IMR-90 (cell line): ENCODE measurements at regions not wholly inside any gene's neighbourhood (a gene's known extent, or its start where the extent isn't known, plus 50 kb on each side); places are given as distances from the start of the nearest gene placed in this dataset.

Source experiments
- ATAC-seq: fragments of 200-7000 bp; cut with Tn5 transposase; 2 replicates; pipeline ENCODE4 v1.9.1; 2020; ENCODE audit warnings: low read depth, mild to moderate bottlenecking, moderate library complexity
- BruUV-seq: library from RNA; stranded (reverse); fragments of 400-500 nt; replicated peaks from 2 replicates; lab custom pipeline; 2021; lab: Mats Ljungman, UMichigan
- CTCF ChIA-PET: fragments of 300-600 bp; formaldehyde crosslinking; extraction: SDS; loops from one replicate; lab custom pipeline; 2021; ENCODE audit warnings: antibody characterized with exemption; lab: Yijun Ruan, JAX
- POLR2A ChIA-PET: fragments of 300-600 bp; sonication (Branson Sonifier 250); formaldehyde crosslinking; loops from one replicate; lab custom pipeline; 2022; ENCODE audit warnings: antibody characterized with exemption; ENCODE audit not compliant: unreplicated experiment; lab: Charles Lee
- DNase-seq: peaks from one replicate; pipeline ENCODE4 v3.0.0; 2013
- H2AFZ ChIP-seq: replicated peaks from 2 replicates; pipeline ENCODE3; 2013; ENCODE audit warnings: low read length, mild to moderate bottlenecking; ENCODE audit not compliant: poor library complexity
- H2AK5ac ChIP-seq: 2 replicates; pipeline ENCODE4 v1.6.1; 2013; ENCODE audit warnings: low read depth, low read length, inconsistent platforms
- H2AK9ac ChIP-seq: replicated peaks from 2 replicates; pipeline ENCODE3; 2013; ENCODE audit warnings: mild to moderate bottlenecking, low read depth, low read length, moderate library complexity; ENCODE audit not compliant: poor library complexity
- H2BK120ac ChIP-seq: 2 replicates; pipeline ENCODE4 v1.6.1; 2013; ENCODE audit warnings: low read depth, low read length, inconsistent platforms
- H2BK15ac ChIP-seq: 3 replicates; pipeline ENCODE4 v1.6.1; 2013; ENCODE audit warnings: low read depth, low read length, inconsistent platforms
- H2BK20ac ChIP-seq: 2 replicates; pipeline ENCODE4 v1.6.1; 2013; ENCODE audit warnings: low read depth, mild to moderate bottlenecking, inconsistent platforms, low read length, moderate library complexity
- H2BK5ac ChIP-seq: 2 replicates; pipeline ENCODE4 v1.6.1; 2013; ENCODE audit warnings: mild to moderate bottlenecking, low read depth, low read length, inconsistent platforms; ENCODE audit not compliant: poor library complexity, severe bottlenecking
- H3K14ac ChIP-seq: replicated peaks from 2 replicates; pipeline ENCODE4 v1.6.1; 2013; ENCODE audit warnings: low read depth, low read length, inconsistent platforms
- H3K18ac ChIP-seq: 2 replicates; pipeline ENCODE4 v1.6.1; 2013; ENCODE audit warnings: low read depth, low read length, control low read depth
- H3K23ac ChIP-seq: 2 replicates; pipeline ENCODE4 v1.6.1; 2013; ENCODE audit warnings: low read depth, low read length, inconsistent platforms
- H3K27ac ChIP-seq: 2 replicates; pipeline ENCODE4 v1.5.1; 2013; ENCODE audit warnings: mild to moderate bottlenecking, control low read depth, low read length; ENCODE audit not compliant: insufficient read depth
- H3K27me3 ChIP-seq: 2 replicates; pipeline ENCODE4 v1.6.1; 2013; ENCODE audit warnings: low read length; ENCODE audit not compliant: control insufficient read depth, insufficient read depth
- H3K36me3 ChIP-seq: 2 replicates; pipeline ENCODE4 v1.6.1; 2013; ENCODE audit warnings: low read length, mixed read lengths; ENCODE audit not compliant: control insufficient read depth, insufficient read depth
- H3K4ac ChIP-seq: 2 replicates; pipeline ENCODE4 v1.6.1; 2013; ENCODE audit warnings: low read depth, low read length, inconsistent platforms
- H3K4me1 ChIP-seq: 2 replicates; pipeline ENCODE4 v1.6.1; 2013; ENCODE audit warnings: low read length, mixed read lengths; ENCODE audit not compliant: control insufficient read depth, insufficient read depth
- H3K4me2 ChIP-seq: 2 replicates; pipeline ENCODE4 v1.6.1; 2013; ENCODE audit warnings: low read depth, mild to moderate bottlenecking, control low read depth, low read length, moderate library complexity
- H3K4me3 ChIP-seq: 2 replicates; pipeline ENCODE4 v1.5.1; 2013; ENCODE audit warnings: low read depth, mild to moderate bottlenecking, control low read depth, low read length, moderate library complexity; ENCODE audit not compliant: insufficient read depth
- H3K56ac ChIP-seq: 2 replicates; pipeline ENCODE4 v1.6.1; 2013; ENCODE audit warnings: low read length, inconsistent platforms; ENCODE audit not compliant: insufficient read depth; ENCODE audit errors: extremely low read depth
- H3K79me1 ChIP-seq, 2 experiments: 2 replicates each; pipeline ENCODE4 v1.6.1; 2013; ENCODE audit warnings: low read length in 2 of 2, inconsistent platforms in 1 of 2, low read depth in 1 of 2
- H3K9ac ChIP-seq: 2 replicates; pipeline ENCODE4 v1.6.1; 2013; ENCODE audit warnings: low read depth, low read length, control low read depth
- H3K9me1 ChIP-seq: 2 replicates; pipeline ENCODE4 v1.6.1; 2013; ENCODE audit warnings: low read length, inconsistent platforms; ENCODE audit not compliant: insufficient read depth
- H3K9me3 ChIP-seq: 2 replicates; pipeline ENCODE4 v1.6.1; 2013; ENCODE audit warnings: low read length; ENCODE audit not compliant: control insufficient read depth, insufficient read depth
- H4K20me1 ChIP-seq: 2 replicates; pipeline ENCODE4 v1.6.1; 2013; ENCODE audit warnings: low read length, inconsistent platforms; ENCODE audit not compliant: insufficient read depth
- H4K5ac ChIP-seq: 2 replicates; pipeline ENCODE4 v1.6.1; 2013; ENCODE audit warnings: mild to moderate bottlenecking, low read depth, low read length, control low read depth
- H4K8ac ChIP-seq, 2 experiments: 2 replicates each; pipeline ENCODE4 v1.6.1; 2013; ENCODE audit warnings: low read depth in 2 of 2, low read length in 2 of 2, control low read depth in 1 of 2, inconsistent platforms in 1 of 2
- H4K91ac ChIP-seq: 2 replicates; pipeline ENCODE4 v1.6.1; 2013; ENCODE audit warnings: low read depth, low read length, inconsistent platforms; ENCODE audit not compliant: insufficient read depth
- BHLHE40 ChIP-seq: fragments of 150-350 bp; IDR thresholded peaks from 2 replicates; pipeline ENCODE4 v1.6.1; 2016; ENCODE audit warnings: mild to moderate bottlenecking, low read depth, low read length
- CEBPB ChIP-seq: IDR thresholded peaks from 2 replicates; pipeline ENCODE4 v1.6.1; 2012; ENCODE audit warnings: low read depth, low read length, improper control_type of control experiment
- CHD1 ChIP-seq: IDR thresholded peaks from 2 replicates; pipeline ENCODE4 v1.6.1; 2012; ENCODE audit warnings: low read depth, low read length, improper control_type of control experiment
- ELK1 ChIP-seq: fragments of 150-350 bp; IDR thresholded peaks from 2 replicates; pipeline ENCODE4 v1.6.1; 2016; ENCODE audit warnings: low read depth, mild to moderate bottlenecking, low read length, moderate library complexity, borderline replicate concordance
- FOS ChIP-seq: fragments of 150-350 bp; IDR thresholded peaks from 2 replicates; pipeline ENCODE4 v1.6.1; 2016; ENCODE audit warnings: low read depth, low read length
- MAFK ChIP-seq: IDR thresholded peaks from 2 replicates; pipeline ENCODE4 v1.6.1; 2012; ENCODE audit warnings: low read depth, low read length, improper control_type of control experiment
- MAZ ChIP-seq: IDR thresholded peaks from 2 replicates; pipeline ENCODE4 v1.6.1; 2012; ENCODE audit warnings: low read depth, mild to moderate bottlenecking, low read length, improper control_type of control experiment, moderate library complexity, borderline replicate concordance
- MXI1 ChIP-seq: IDR thresholded peaks from 2 replicates; pipeline ENCODE4 v1.6.1; 2012; ENCODE audit warnings: low read depth, mild to moderate bottlenecking, low read length, moderate library complexity, borderline replicate concordance
- RCOR1 ChIP-seq: IDR thresholded peaks from 2 replicates; pipeline ENCODE4 v1.6.1; 2012; ENCODE audit warnings: mild to moderate bottlenecking, low read length, improper control_type of control experiment; ENCODE audit not compliant: insufficient replicate concordance
- RFX5 ChIP-seq: IDR thresholded peaks from 2 replicates; pipeline ENCODE4 v1.8.0; 2012; ENCODE audit warnings: low read depth, mild to moderate bottlenecking, low read length, moderate library complexity
- WGBS, 2 experiments: methylation state at CpG; one replicate each; pipeline versions ENCODE4 v1.1.5 to v1.1.7; 2013; ENCODE audit warnings: missing lambda C conversion rate in 2 of 2; ENCODE audit not compliant: insufficient read length in 1 of 2; ENCODE audit errors: extremely low coverage in 2 of 2; 5-methylcytosine and 5-hydroxymethylcytosine counted together
- dilution Hi-C: fragments of 300-500 bp; cut with HindIII; formaldehyde crosslinking; loops from one replicate; pipeline ENCODE4 v1.14.3; 2018; ENCODE audit warnings: low sequenced_read_pairs; ENCODE audit not compliant: unreplicated experiment
- in situ Hi-C: fragments of 300-500 bp; cut with MboI; formaldehyde crosslinking; loops from 3 replicates; pipeline ENCODE4 v1.14.3; 2019; ENCODE audit warnings: low sequenced_read_pairs, inconsistent platforms, mixed read lengths
- intact Hi-C: fragments of 100-400 bp; cut with micrococcal nuclease; formaldehyde crosslinking; loops from 2 replicates; pipeline ENCODE4 v1.10.0; 2022

- ChIA-PET POLR2A (no interaction called here), CTCF (no interaction called here)
- Histone ChIP-seq H3K27me3 (no peaks in the 10 kb centered on the region), H3K4me2 (no peak overlapping the region), H3K18ac (peak overlapping the region; percentile 75; the same call in 1 of the 2 replicates), H3K4ac (no peak overlapping the region), H2AK9ac (no peak overlapping the region), H4K20me1 (no peaks in the 10 kb centered on the region), H4K8ac (no peak overlapping the region), H3K27ac (no peak overlapping the region), H2BK15ac (no peak overlapping the region), H3K9ac (no peak overlapping the region), H3K9me3 (no peaks in the 10 kb centered on the region), H4K5ac (peak overlapping the region; percentile 72; the same call in 1 of the 2 replicates), H2BK5ac (peak overlapping the region; percentile 62), H4K91ac (no peak overlapping the region; the same call in 1 of the 2 replicates), H3K14ac (no peak overlapping the region), H2AK5ac (peak overlapping the region; percentile 85), H2BK20ac (no peak overlapping the region), H3K23ac (no peak overlapping the region), H3K36me3 (no peaks in the 10 kb centered on the region), H3K56ac (no peak overlapping the region), H2AFZ (no peak overlapping the region), H2BK120ac (no peak overlapping the region), H3K4me3 (no peak overlapping the region), H3K79me1 (no peaks in the 10 kb centered on the region), H3K9me1 (0 out of 2 replicates have a peak, but pooled peaks cover 3% of the 10 kb centered on the region), H3K4me1 (peaks cover 10% of the 10 kb centered on the region)
- ATAC-seq (peak; percentile 86), DNase-seq (peak; percentile 93)
- intact Hi-C loops, result loop anchor here (5.0 kb wide), 1 partner anchor 193 kb away; no protein-coding TSS in a partner anchor
- WGBS, 2 experiments, result no CpG with 5 or more reads among the region's 6 CpGs
- in situ Hi-C loops, result no loop called here
- TF ChIP-seq RCOR1, result no peak
- peak; percentile 96 for TF ChIP-seq FOS
- TF ChIP-seq MXI1, result no peak
- no peak for TF ChIP-seq MAFK
- no peak for TF ChIP-seq MAZ
- TF ChIP-seq CEBPB, result 0 out of 2 replicates have a peak, but pooled peaks have one; percentile 43
- TF ChIP-seq RFX5, result no peak
- TF ChIP-seq BHLHE40, result no peak; the same call in 1 of the 2 replicates
- TF ChIP-seq CHD1, result no peak
- TF ChIP-seq ELK1, result no peak
- dilution Hi-C loops, result no loop called here
- no TSS peak for BruUV-seq
Observed at GRCh38 chr12:25769082-25769945, 189.2 kb upstream of the RASSF8 start.
